ENCODE measurements at regions not wholly inside any gene's neighbourhood (a gene's known extent, or its start where the extent isn't known, plus 50 kb on each side); places are given as distances from the start of the nearest gene placed in this dataset.
A peak's percentile ranks its signal among the peaks of the same experiment; 100 is the strongest.
"Not testable (repeated sequence)": the region's sequence is repeated elsewhere in the genome, so short reads cannot be mapped to it uniquely, and the experiment has no call there.

- no peak for ATAC-seq
- no peaks in the 10 kb centered on the region for H3K27me3 ChIP-seq (ENCODE audit: insufficient read depth, low read length)
- ChIA-PET RAD21 (ENCODE audit: low non-redundant PET in 1 of 2, low total read pairs in 2 of 2, uncharacterized antibody in 2 of 2, unreplicated experiment in 2 of 2) (no interaction called here), POLR2A (interaction anchor here (0.6 kb wide), 1 partner anchor 573 kb away, joined by 3 read pairs; no protein-coding TSS in a partner anchor), CTCF (no interaction called here)
- no TSS peak for BruUV-seq (replicated peaks)
- H4K20me1 ChIP-seq (ENCODE audit: insufficient read depth) = no peaks in the 10 kb centered on the region
- H3K79me2 ChIP-seq (ENCODE audit: insufficient read depth, low read length) = no peaks in the 10 kb centered on the region
- TF ChIP-seq, protein P1, sequence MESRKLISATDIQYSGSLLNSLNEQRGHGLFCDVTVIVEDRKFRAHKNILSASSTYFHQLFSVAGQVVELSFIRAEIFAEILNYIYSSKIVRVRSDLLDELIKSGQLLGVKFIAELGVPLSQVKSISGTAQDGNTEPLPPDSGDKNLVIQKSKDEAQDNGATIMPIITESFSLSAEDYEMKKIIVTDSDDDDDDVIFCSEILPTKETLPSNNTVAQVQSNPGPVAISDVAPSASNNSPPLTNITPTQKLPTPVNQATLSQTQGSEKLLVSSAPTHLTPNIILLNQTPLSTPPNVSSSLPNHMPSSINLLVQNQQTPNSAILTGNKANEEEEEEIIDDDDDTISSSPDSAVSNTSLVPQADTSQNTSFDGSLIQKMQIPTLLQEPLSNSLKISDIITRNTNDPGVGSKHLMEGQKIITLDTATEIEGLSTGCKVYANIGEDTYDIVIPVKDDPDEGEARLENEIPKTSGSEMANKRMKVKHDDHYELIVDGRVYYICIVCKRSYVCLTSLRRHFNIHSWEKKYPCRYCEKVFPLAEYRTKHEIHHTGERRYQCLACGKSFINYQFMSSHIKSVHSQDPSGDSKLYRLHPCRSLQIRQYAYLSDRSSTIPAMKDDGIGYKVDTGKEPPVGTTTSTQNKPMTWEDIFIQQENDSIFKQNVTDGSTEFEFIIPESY (IDR thresholded peaks at IDR 0.05; ENCODE audit: extremely low read depth, insufficient replicate concordance, low read length) = no peak
- TF ChIP-seq POLR2A (IDR thresholded peaks at IDR 0.05; ENCODE audit: borderline replicate concordance, extremely low read depth, insufficient read depth, insufficient read length) (no peak), JUND (IDR thresholded peaks at IDR 0.05) (no peak), SRF (IDR thresholded peaks at IDR 0.05; ENCODE audit: low read depth) (no peak), EZH2 (IDR thresholded peaks at IDR 0.05) (no peak), TCF7L2 (IDR thresholded peaks at IDR 0.05; ENCODE audit: borderline replicate concordance, extremely low read depth, insufficient read depth, insufficient read length) (no peak), POLR2AphosphoS5 (IDR thresholded peaks at IDR 0.05; ENCODE audit: low read depth, low read length) (no peak), REST (IDR thresholded peaks at IDR 0.05; ENCODE audit: low read depth) (no peak), YY1 (IDR thresholded peaks at IDR 0.05; ENCODE audit: extremely low read depth, insufficient replicate concordance, low read depth, low read length) (no peak)
- no peak overlapping the region for H3K27ac ChIP-seq (ENCODE audit: low read depth, low read length)
- no peaks in the 10 kb centered on the region for H3K9me3 ChIP-seq (ENCODE audit: control insufficient read depth in 1 of 2, insufficient read depth in 1 of 2, low read depth in 1 of 2, low read length in 2 of 2)
- no peaks in the 10 kb centered on the region for H3K36me3 ChIP-seq (ENCODE audit: control insufficient read depth in 1 of 2, insufficient read depth in 2 of 2, low read length in 2 of 2)
- H2AFZ ChIP-seq (ENCODE audit: low read depth, low read length, poor library complexity, severe bottlenecking) = no peak overlapping the region
- peaks cover 9 to 31% of the 10 kb centered on the region in 2 experiments for H3K4me1 ChIP-seq (ENCODE audit: control insufficient read depth in 1 of 2, insufficient read depth in 2 of 2, low read length in 2 of 2)
- no peak for DNase-seq (ENCODE audit: low read depth, low spot score)
- peak overlapping the region; percentile 60 for H3K4me2 ChIP-seq (ENCODE audit: low read length)
- H3K9me2 ChIP-seq (ENCODE audit: insufficient read depth) = no peaks in the 10 kb centered on the region
- no peak overlapping the region for H3K4me3 ChIP-seq (replicated peaks in 1 of 2; ENCODE audit: low read depth in 1 of 2, low read length in 2 of 2)
- no peak overlapping the region for H3K9ac ChIP-seq (ENCODE audit: low read length)
- intact Hi-C loops (cut with micrococcal nuclease) = no loop called here
Measured at GRCh38 chr1:173393659-173394000, 83.5 kb upstream of the PRDX6 start.

DNA sequence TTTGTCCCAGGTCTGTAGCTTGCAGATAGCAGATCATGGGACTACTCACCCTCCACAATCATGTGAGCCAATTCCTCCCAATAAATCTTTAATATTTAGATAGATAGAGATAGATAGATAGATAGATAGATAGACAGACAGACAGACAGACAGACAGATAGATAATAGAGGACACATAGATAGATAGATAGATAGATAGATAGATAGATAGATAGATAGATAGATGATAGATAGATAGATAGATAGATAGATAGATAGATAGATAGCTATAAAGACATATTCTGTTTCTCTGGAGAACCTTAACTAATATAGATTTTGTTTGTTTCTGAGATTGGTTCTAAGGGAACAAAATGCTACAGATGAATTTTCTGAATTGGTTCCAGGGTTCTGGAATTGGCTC, 82.3 kb upstream of the PRDX6 start:
- H3K9me3 ChIP-seq (ENCODE audit: control insufficient read depth in 1 of 2, insufficient read depth in 1 of 2, low read depth in 1 of 2, low read length in 2 of 2); ATAC-seq; RAD21 ChIA-PET (ENCODE audit: low non-redundant PET in 1 of 2, low total read pairs in 2 of 2, uncharacterized antibody in 2 of 2, unreplicated experiment in 2 of 2); H3K9me2 ChIP-seq (ENCODE audit: insufficient read depth); CTCF ChIA-PET; intact Hi-C loops (cut with micrococcal nuclease); H3K4me3 ChIP-seq (replicated peaks in 1 of 2; ENCODE audit: low read depth in 1 of 2, low read length in 2 of 2); H3K27ac ChIP-seq (ENCODE audit: low read depth, low read length); DNase-seq (ENCODE audit: low read depth, low spot score); H4K20me1 ChIP-seq (ENCODE audit: insufficient read depth); BruUV-seq (replicated peaks); POLR2A ChIA-PET; H3K9ac ChIP-seq (ENCODE audit: low read length); H3K27me3 ChIP-seq (ENCODE audit: insufficient read depth, low read length); H3K4me2 ChIP-seq (ENCODE audit: low read length); H2AFZ ChIP-seq (ENCODE audit: low read depth, low read length, poor library complexity, severe bottlenecking); H3K79me2 ChIP-seq (ENCODE audit: insufficient read depth, low read length); H3K36me3 ChIP-seq (ENCODE audit: control insufficient read depth in 1 of 2, insufficient read depth in 2 of 2, low read length in 2 of 2): not testable (repeated sequence)
- peaks cover 9 to 31% of the 10 kb centered on the region in 2 experiments for H3K4me1 ChIP-seq (ENCODE audit: control insufficient read depth in 1 of 2, insufficient read depth in 2 of 2, low read length in 2 of 2)
